Fibroblast of lung (primary cell): ENCODE measurements at regions not wholly inside any gene's neighbourhood (a gene's known extent, or its start where the extent isn't known, plus 50 kb on each side); places are given as distances from the start of the nearest gene placed in this dataset.

ENCODE experiments used
- CTCF ChIP-seq, 2 donors: IDR thresholded peaks in 1 of 2; conservative IDR thresholded peaks in 1 of 2; 1 replicate in 1 of 2; 2 replicates in 1 of 2; pipeline ENCODE4 v1.5.1; 2011 to 2012; ENCODE audit warnings: low read length in 2 of 2, control low read depth in 1 of 2, inconsistent platforms in 1 of 2, low read depth in 1 of 2, mild to moderate bottlenecking in 1 of 2
- EZH2 ChIP-seq: IDR thresholded peaks from 2 replicates; pipeline ENCODE4 v1.5.1; 2012; ENCODE audit warnings: low read length, control low read depth, mild to moderate bottlenecking; ENCODE audit errors: missing control alignments

DNA sequence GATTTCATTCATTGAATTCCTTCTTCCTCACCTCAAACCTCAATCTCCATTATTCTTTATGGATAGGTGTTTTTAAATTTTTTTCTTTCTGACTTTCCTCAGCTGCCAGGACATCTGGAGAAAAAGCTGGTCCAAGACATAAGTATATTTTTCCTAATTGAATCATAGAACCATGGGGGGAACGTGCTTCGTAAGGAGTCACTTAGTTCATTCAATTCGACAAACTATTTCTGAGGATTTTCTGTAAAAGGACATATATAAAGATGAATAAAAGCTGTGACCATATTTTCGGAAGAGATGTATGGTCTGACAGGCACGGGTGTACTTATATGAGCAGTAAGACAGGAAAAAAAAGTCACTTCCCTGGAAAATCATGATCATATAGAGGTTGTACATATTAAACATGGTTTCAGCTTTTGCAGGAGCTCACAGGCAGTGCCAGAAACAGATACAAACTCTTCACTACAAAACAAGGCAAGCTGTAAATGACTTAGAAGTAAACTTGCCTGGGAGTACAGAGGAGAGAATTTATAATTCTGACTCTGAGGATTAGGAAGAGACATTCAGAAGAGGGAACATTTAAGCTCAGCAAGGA, 88.2 kb upstream of the EGR2 start:
- TF ChIP-seq CTCF (conservative IDR thresholded peaks at IDR 0.05 in 1 of 2, IDR thresholded peaks at IDR 0.05 in 1 of 2; ENCODE audit: low read depth in 1 of 2, low read length in 2 of 2): no peak
- no peak for TF ChIP-seq EZH2
